Tibial nerve (tissue), 4 donors: ENCODE measurements at regions not wholly inside any gene's neighbourhood (a gene's known extent, or its start where the extent isn't known, plus 50 kb on each side); places are given as distances from the start of the nearest gene placed in this dataset.

ENCODE experiments used
- DNase-seq, 2 donors: peaks; one replicate each; pipeline ENCODE4 v3.0.0-alpha.2; 2019; ENCODE audit warnings: low spot score in 2 of 2
- H3K27ac ChIP-seq, 4 donors: fragments of 200-600 bp; sonication (generic) in 3 of 4; one replicate each; pipeline ENCODE4 v1.5.1; 2017 to 2019; ENCODE audit warnings: mild to moderate bottlenecking in 1 of 4
- H3K27me3 ChIP-seq, 2 donors: fragments of 200-600 bp; sonication (generic) in 1 of 2; one replicate each; pipeline versions ENCODE4 v1.5.1 to v1.6.0; 2017 to 2019
- H3K36me3 ChIP-seq, 3 donors: fragments of 200-600 bp; sonication (generic); one replicate each; pipeline ENCODE4 v1.5.1; 2018 to 2019
- H3K4me1 ChIP-seq, 4 donors: fragments of 200-600 bp; sonication (generic) in 3 of 4; one replicate each; pipeline ENCODE4 v1.5.1; 2017 to 2019
- H3K4me3 ChIP-seq, 4 donors: fragments of 200-600 bp; sonication (generic) in 3 of 4; one replicate each; pipeline ENCODE4 v1.5.1; 2017 to 2019; ENCODE audit warnings: mild to moderate bottlenecking in 1 of 4, moderate library complexity in 1 of 4
- H3K9me3 ChIP-seq, 4 donors: fragments of 200-600 bp; sonication (generic) in 3 of 4; one replicate each; pipeline ENCODE4 v1.5.1; 2017 to 2019
- CTCF ChIP-seq, 5 experiments: fragments of 200-600 bp in 3 of 5; fragments of 450-650 bp in 2 of 5; sonication (generic) in 3 of 5; IDR thresholded peaks; one replicate each; pipeline ENCODE4 v1.5.1; 2016 to 2019; ENCODE audit warnings: antibody characterized with exemption in 5 of 5, mild to moderate bottlenecking in 3 of 5, moderate library complexity in 2 of 5
- EP300 ChIP-seq, 2 donors: sonication (generic); formaldehyde crosslinking; IDR thresholded peaks; one replicate each; pipeline ENCODE4 v1.6.1; 2017; ENCODE audit warnings: antibody characterized with exemption in 2 of 2, mild to moderate bottlenecking in 1 of 2
- POLR2A ChIP-seq, 2 donors: fragments of 450-650 bp; IDR thresholded peaks; one replicate each; pipeline ENCODE4 v1.6.1; 2017; ENCODE audit warnings: antibody characterized with exemption in 2 of 2, mild to moderate bottlenecking in 2 of 2, moderate library complexity in 2 of 2
- WGBS, 2 donors: methylation state at CpG; one replicate each; pipeline ENCODE4 v1.1.5; 2018; 5-methylcytosine and 5-hydroxymethylcytosine counted together

DNA sequence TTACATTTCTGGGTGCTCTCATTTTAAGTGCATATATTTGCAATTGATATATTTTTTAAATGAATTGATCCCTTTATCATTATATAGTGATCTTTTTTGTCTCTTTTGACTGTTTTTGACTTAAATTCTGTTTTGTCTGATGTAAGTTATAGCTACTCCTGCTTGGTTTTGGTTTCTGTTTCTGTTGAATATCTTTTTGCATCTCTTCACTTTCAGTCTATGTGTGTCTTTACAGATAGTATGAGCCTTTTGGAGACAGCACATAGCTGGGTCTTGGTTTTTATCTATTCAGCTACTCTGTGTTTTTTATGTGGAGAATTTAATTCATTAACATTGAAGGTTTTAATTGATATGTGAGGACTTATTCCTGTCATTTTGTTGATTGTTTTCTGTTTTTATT, 311.3 kb downstream of the SPATA31D1 start:
- no peak for DNase-seq
- Histone ChIP-seq H3K27ac (no peak overlapping the region), H3K27me3 (no peaks in the 10 kb centered on the region), H3K9me3 (peaks cover 0 to 15% (median 5%) of the 10 kb centered on the region in 4 donors), H3K4me1 (no peaks in the 10 kb centered on the region), H3K4me3 (no peak overlapping the region), H3K36me3 (no peaks in the 10 kb centered on the region)
- TF ChIP-seq POLR2A (IDR thresholded peaks at IDR 0.05) = no peak
- no peak for TF ChIP-seq CTCF (IDR thresholded peaks at IDR 0.05)
- TF ChIP-seq EP300 (IDR thresholded peaks at IDR 0.05) = no peak

GRCh38 chr9:82302968-82303655, 314.5 kb downstream of the SPATA31D1 start:
- H3K9me3 ChIP-seq = peaks cover 0 to 15% (median 5%) of the 10 kb centered on the region in 4 donors
- DNase-seq = no peak
- TF ChIP-seq EP300 (IDR thresholded peaks at IDR 0.05) (no peak), POLR2A (IDR thresholded peaks at IDR 0.05) (no peak), CTCF (IDR thresholded peaks at IDR 0.05) (no peak)
- H3K4me1 ChIP-seq = no peaks in the 10 kb centered on the region
- H3K36me3 ChIP-seq = no peaks in the 10 kb centered on the region
- no peak overlapping the region for H3K4me3 ChIP-seq
- no peaks in the 10 kb centered on the region for H3K27me3 ChIP-seq
- no peak overlapping the region for H3K27ac ChIP-seq
- WGBS, 2 donors = 96 to 97% methylated on average over 5 of the region's 5 CpGs

GRCh38 chr9:82308836-82309235, 320.3 kb downstream of the SPATA31D1 start:
- 83 to 87% methylated on average over 3 of the region's 3 CpGs for WGBS, 2 donors
- Histone ChIP-seq H3K27me3 (no peaks in the 10 kb centered on the region), H3K36me3 (no peaks in the 10 kb centered on the region), H3K4me1 (no peaks in the 10 kb centered on the region), H3K9me3 (no peaks in the 10 kb centered on the region), H3K27ac (no peak overlapping the region), H3K4me3 (no peak overlapping the region)
- no peak for DNase-seq
- TF ChIP-seq CTCF (IDR thresholded peaks at IDR 0.05) = no peak
- no peak for TF ChIP-seq POLR2A (IDR thresholded peaks at IDR 0.05)
- no peak for TF ChIP-seq EP300 (IDR thresholded peaks at IDR 0.05)

- H3K27ac ChIP-seq = no peak overlapping the region
- DNase-seq = no peak
- 90 to 95% methylated on average over 2 of the region's 2 CpGs for WGBS, 2 donors
- no peaks in the 10 kb centered on the region for H3K9me3 ChIP-seq
- TF ChIP-seq CTCF (IDR thresholded peaks at IDR 0.05) = no peak
- TF ChIP-seq POLR2A (IDR thresholded peaks at IDR 0.05) = no peak
- TF ChIP-seq EP300 (IDR thresholded peaks at IDR 0.05) = no peak
- H3K4me3 ChIP-seq = no peak overlapping the region
- H3K36me3 ChIP-seq = no peaks in the 10 kb centered on the region
- no peaks in the 10 kb centered on the region for H3K4me1 ChIP-seq
- no peaks in the 10 kb centered on the region for H3K27me3 ChIP-seq
These were observed 325.1 kb downstream of the SPATA31D1 start for GRCh38 chr9:82313697-82314096.

GRCh38 chr9:82320566-82320965, 332.0 kb downstream of the SPATA31D1 start:
- H3K27me3 ChIP-seq = no peaks in the 10 kb centered on the region
- 23 to 30% methylated on average over 1 of the region's 1 CpG for WGBS, 2 donors
- TF ChIP-seq EP300 (IDR thresholded peaks at IDR 0.05) (no peak), POLR2A (IDR thresholded peaks at IDR 0.05) (no peak), CTCF (IDR thresholded peaks at IDR 0.05) (no peak)
- H3K27ac ChIP-seq = no peak overlapping the region
- no peak overlapping the region for H3K4me3 ChIP-seq
- peaks cover 0 to 26% (median 3%) of the 10 kb centered on the region in 4 donors for H3K9me3 ChIP-seq
- H3K36me3 ChIP-seq = no peaks in the 10 kb centered on the region
- no peaks in the 10 kb centered on the region for H3K4me1 ChIP-seq
- no peak for DNase-seq
